ENCODE measurements at regions not wholly inside any gene's neighbourhood (a gene's known extent, or its start where the extent isn't known, plus 50 kb on each side); places are given as distances from the start of the nearest gene placed in this dataset.

- no peak overlapping the region for H3K4me3 ChIP-seq (ENCODE audit: low read length)
- no peaks in the 10 kb centered on the region for H4K20me1 ChIP-seq (ENCODE audit: insufficient read depth)
- H3K9me3 ChIP-seq (ENCODE audit: low read length): no peaks in the 10 kb centered on the region
- H3K79me2 ChIP-seq (replicated peaks; ENCODE audit: insufficient read depth, low read length): no peaks in the 10 kb centered on the region
- TF ChIP-seq TAF1 (IDR thresholded peaks at IDR 0.05; ENCODE audit: low read depth): no peak
- TF ChIP-seq RAD21 (conservative IDR thresholded peaks at IDR 0.05): no peak
- TF ChIP-seq CTCF (IDR thresholded peaks at IDR 0.05; ENCODE audit: poor library complexity, severe bottlenecking): no peak
- TF ChIP-seq MXI1 (conservative IDR thresholded peaks at IDR 0.05; ENCODE audit: poor library complexity, severe bottlenecking): no peak
- TF ChIP-seq EP300 (conservative IDR thresholded peaks at IDR 0.05; ENCODE audit: poor library complexity, severe bottlenecking): no peak
- TF ChIP-seq SMC3 (conservative IDR thresholded peaks at IDR 0.05; ENCODE audit: poor library complexity): no peak
- TF ChIP-seq POLR2AphosphoS5 (IDR thresholded peaks at IDR 0.05): no peak
- TF ChIP-seq EZH2 (IDR thresholded peaks at IDR 0.05; ENCODE audit: borderline replicate concordance, insufficient read depth, low read length, poor library complexity, severe bottlenecking): no peak
- no peaks in the 10 kb centered on the region for H3K27me3 ChIP-seq (ENCODE audit: insufficient read depth, low read depth, low read length)
- no peak overlapping the region for H3K27ac ChIP-seq (ENCODE audit: low read length)
- H3K9me2 ChIP-seq (ENCODE audit: insufficient read depth, low read length): no peaks in the 10 kb centered on the region
- no peak overlapping the region for H3K4me2 ChIP-seq (ENCODE audit: low read length)
- no peak overlapping the region for H2AFZ ChIP-seq (ENCODE audit: low read depth, low read length)
- H3K9ac ChIP-seq (ENCODE audit: low read length): no peak overlapping the region
- no peaks in the 10 kb centered on the region for H3K36me3 ChIP-seq (ENCODE audit: insufficient read depth, low read length)
- no peaks in the 10 kb centered on the region for H3F3A ChIP-seq (ENCODE audit: insufficient read depth, low read length, poor library complexity, severe bottlenecking)
Measured at GRCh38 chr17:13825526-13826040, 223.9 kb upstream of the HS3ST3A1 start.

- no peaks in the 10 kb centered on the region for H4K20me1 ChIP-seq (ENCODE audit: insufficient read depth)
- H3F3A ChIP-seq (ENCODE audit: insufficient read depth, low read length, poor library complexity, severe bottlenecking): no peaks in the 10 kb centered on the region
Measured at GRCh38 chr17:13827118-13827517, 225.4 kb upstream of the HS3ST3A1 start.

More at GRCh38 chr17:13827118-13827517, 225.4 kb upstream of the HS3ST3A1 start:
- H3K4me3 ChIP-seq (ENCODE audit: low read length): no peak overlapping the region
- no peak for TF ChIP-seq RAD21 (conservative IDR thresholded peaks at IDR 0.05)
- no peak for TF ChIP-seq CTCF (IDR thresholded peaks at IDR 0.05; ENCODE audit: poor library complexity, severe bottlenecking)
- TF ChIP-seq MXI1 (conservative IDR thresholded peaks at IDR 0.05; ENCODE audit: poor library complexity, severe bottlenecking): no peak
- no peak for TF ChIP-seq SMC3 (conservative IDR thresholded peaks at IDR 0.05; ENCODE audit: poor library complexity)
- TF ChIP-seq TAF1 (IDR thresholded peaks at IDR 0.05; ENCODE audit: low read depth): no peak
- TF ChIP-seq POLR2AphosphoS5 (IDR thresholded peaks at IDR 0.05): no peak
- no peak for TF ChIP-seq EP300 (conservative IDR thresholded peaks at IDR 0.05; ENCODE audit: poor library complexity, severe bottlenecking)
- no peak overlapping the region for H3K9ac ChIP-seq (ENCODE audit: low read length)
- no peaks in the 10 kb centered on the region for H3K9me3 ChIP-seq (ENCODE audit: low read length)
- H3K79me2 ChIP-seq (replicated peaks; ENCODE audit: insufficient read depth, low read length): no peaks in the 10 kb centered on the region
- H3K36me3 ChIP-seq (ENCODE audit: insufficient read depth, low read length): no peaks in the 10 kb centered on the region
- no peaks in the 10 kb centered on the region for H3K27me3 ChIP-seq (ENCODE audit: insufficient read depth, low read depth, low read length)
- H3K9me2 ChIP-seq (ENCODE audit: insufficient read depth, low read length): no peaks in the 10 kb centered on the region
- H3K4me2 ChIP-seq (ENCODE audit: low read length): no peak overlapping the region
- H2AFZ ChIP-seq (ENCODE audit: low read depth, low read length): no peak overlapping the region
- H3K27ac ChIP-seq (ENCODE audit: low read length): no peak overlapping the region
